ENCODE measurements at regions not wholly inside any gene's neighbourhood (a gene's known extent, or its start where the extent isn't known, plus 50 kb on each side); places are given as distances from the start of the nearest gene placed in this dataset.

GRCh38 chr2:103484906-103485305, 723.1 kb downstream of the TMEM182 start:
- no peak for DNase-seq (ENCODE audit: low read depth in 2 of 2)

- no peak for DNase-seq (ENCODE audit: low read depth in 2 of 2)
Observed at GRCh38 chr2:103496850-103497249, 735.0 kb downstream of the TMEM182 start.

- DNase-seq (ENCODE audit: low read depth in 2 of 2), result no peak
Observed at GRCh38 chr2:103506812-103507211, 745.0 kb downstream of the TMEM182 start.

GRCh38 chr2:103512442-103512841, 750.6 kb downstream of the TMEM182 start:
- no peak for DNase-seq (ENCODE audit: low read depth in 2 of 2)

GRCh38 chr2:103520547-103520946, 758.7 kb downstream of the TMEM182 start:
- no peak for DNase-seq (ENCODE audit: low read depth in 2 of 2)

- no peak for DNase-seq (ENCODE audit: low read depth in 2 of 2)
Observed at GRCh38 chr2:103525756-103526155, 763.9 kb downstream of the TMEM182 start.

GRCh38 chr2:103526757-103527156, 764.9 kb downstream of the TMEM182 start:
- no peak for DNase-seq (ENCODE audit: low read depth in 2 of 2)

- no peak for DNase-seq (ENCODE audit: low read depth in 2 of 2)
Observed at GRCh38 chr2:103527278-103527677, 765.4 kb downstream of the TMEM182 start.

GRCh38 chr2:103529798-103530502, 768.1 kb downstream of the TMEM182 start:
- DNase-seq (ENCODE audit: low read depth in 2 of 2), result no peak

GRCh38 chr2:103552775-103553174, 790.9 kb downstream of the TMEM182 start:
- DNase-seq (ENCODE audit: low read depth in 2 of 2), result no peak

GRCh38 chr2:103594823-103595222, 833.0 kb downstream of the TMEM182 start:
- no peak for DNase-seq (ENCODE audit: low read depth in 2 of 2)

- no peak for DNase-seq (ENCODE audit: low read depth in 2 of 2)
Observed at GRCh38 chr2:103605071-103605780, 843.4 kb downstream of the TMEM182 start.

GRCh38 chr2:103615611-103616105, 853.8 kb downstream of the TMEM182 start:
- no peak for DNase-seq (ENCODE audit: low read depth in 2 of 2)

- no peak for DNase-seq (ENCODE audit: low read depth in 2 of 2)
Observed at GRCh38 chr2:103616891-103617290, 855.1 kb downstream of the TMEM182 start.

GRCh38 chr2:103618112-103618511, 856.3 kb downstream of the TMEM182 start:
- DNase-seq (ENCODE audit: low read depth in 2 of 2), result no peak

- DNase-seq (ENCODE audit: low read depth in 2 of 2), result no peak
Observed at GRCh38 chr2:103627301-103627700, 865.5 kb downstream of the TMEM182 start.

GRCh38 chr2:103638978-103639377, 877.1 kb downstream of the TMEM182 start:
- no peak for DNase-seq (ENCODE audit: low read depth in 2 of 2)

GRCh38 chr2:103656558-103656957, 894.7 kb downstream of the TMEM182 start:
- DNase-seq (ENCODE audit: low read depth in 2 of 2), result no peak

- no peak for DNase-seq (ENCODE audit: low read depth in 2 of 2)
Observed at GRCh38 chr2:103660519-103660918, 898.7 kb downstream of the TMEM182 start.

GRCh38 chr2:103660947-103661346, 899.1 kb downstream of the TMEM182 start:
- DNase-seq (ENCODE audit: low read depth in 2 of 2), result no peak

- no peak for DNase-seq (ENCODE audit: low read depth in 2 of 2)
Observed at GRCh38 chr2:103664690-103665089, 902.9 kb downstream of the TMEM182 start.

- no peak for DNase-seq (ENCODE audit: low read depth in 2 of 2)
Observed at GRCh38 chr2:103667335-103667884, 905.6 kb downstream of the TMEM182 start.

GRCh38 chr2:103669531-103669930, 907.7 kb downstream of the TMEM182 start:
- DNase-seq (ENCODE audit: low read depth in 2 of 2), result no peak
